ENCODE measurements at regions not wholly inside any gene's neighbourhood (a gene's known extent, or its start where the extent isn't known, plus 50 kb on each side); places are given as distances from the start of the nearest gene placed in this dataset.

- no peak for TF ChIP-seq POLR2A (IDR thresholded peaks at IDR 0.05)
- no peak for TF ChIP-seq CTCF (IDR thresholded peaks at IDR 0.05)
Measured at GRCh38 chr17:72060084-72060483, 60.7 kb upstream of the SOX9 start.

Data from uterus (tissue), 2 donors.